ENCODE measurements at regions not wholly inside any gene's neighbourhood (a gene's known extent, or its start where the extent isn't known, plus 50 kb on each side); places are given as distances from the start of the nearest gene placed in this dataset.

DNA sequence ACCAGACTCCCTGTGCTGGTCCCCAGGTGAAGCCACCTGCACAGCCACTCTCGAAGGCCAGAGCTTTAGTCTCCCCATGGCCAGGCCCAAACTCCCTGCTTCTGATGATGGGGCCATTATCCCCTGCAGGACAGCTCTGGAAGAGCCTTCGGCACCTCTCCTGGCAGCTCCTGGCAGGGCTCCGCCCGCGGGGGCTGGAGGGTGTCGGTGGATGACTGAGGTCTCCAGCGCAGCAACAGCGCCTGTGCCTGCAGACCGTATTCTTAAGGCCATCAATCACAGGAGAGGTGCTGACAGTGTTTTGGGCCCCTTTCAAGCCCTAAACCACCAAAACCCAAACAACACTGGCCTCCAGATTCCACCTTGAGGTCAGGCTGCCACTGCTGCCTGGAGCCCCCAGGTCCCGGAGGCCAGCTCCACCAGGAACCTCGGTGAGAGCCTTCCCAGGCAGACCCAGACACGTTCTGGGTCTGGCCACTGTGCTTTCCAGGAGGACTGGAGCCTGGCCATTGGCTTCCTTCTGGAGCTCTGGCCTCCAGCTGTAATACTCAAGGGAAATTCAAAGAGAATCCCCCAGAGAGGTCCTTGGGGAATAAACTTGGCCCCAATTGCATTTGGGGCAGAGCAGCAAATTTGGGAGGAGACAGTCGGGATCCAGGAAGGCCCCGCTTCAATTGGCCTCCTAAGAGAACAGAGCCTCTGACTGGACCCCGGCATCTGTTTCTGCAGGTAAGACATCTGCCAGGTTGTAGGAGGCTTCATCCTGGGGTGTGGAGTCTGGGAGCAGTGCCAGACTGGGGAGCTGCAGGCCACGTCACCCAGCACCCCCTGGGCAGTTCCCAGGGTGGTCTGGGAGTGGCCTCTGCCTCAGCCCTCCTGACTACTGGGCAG, 210.6 kb upstream of the RTL1 start:
- DNase-seq (ENCODE audit: insufficient read length) (no peak), FAIRE-seq (no peak)
- TF ChIP-seq POLR2A (IDR thresholded peaks at IDR 0.05; ENCODE audit: low read depth, low read length), result no peak
- TF ChIP-seq POLR2AphosphoS5 (IDR thresholded peaks at IDR 0.05; ENCODE audit: low read depth, low read length), result no peak
- no peak for TF ChIP-seq TAF1 (IDR thresholded peaks at IDR 0.05; ENCODE audit: borderline replicate concordance, low read depth, low read length)

DNA sequence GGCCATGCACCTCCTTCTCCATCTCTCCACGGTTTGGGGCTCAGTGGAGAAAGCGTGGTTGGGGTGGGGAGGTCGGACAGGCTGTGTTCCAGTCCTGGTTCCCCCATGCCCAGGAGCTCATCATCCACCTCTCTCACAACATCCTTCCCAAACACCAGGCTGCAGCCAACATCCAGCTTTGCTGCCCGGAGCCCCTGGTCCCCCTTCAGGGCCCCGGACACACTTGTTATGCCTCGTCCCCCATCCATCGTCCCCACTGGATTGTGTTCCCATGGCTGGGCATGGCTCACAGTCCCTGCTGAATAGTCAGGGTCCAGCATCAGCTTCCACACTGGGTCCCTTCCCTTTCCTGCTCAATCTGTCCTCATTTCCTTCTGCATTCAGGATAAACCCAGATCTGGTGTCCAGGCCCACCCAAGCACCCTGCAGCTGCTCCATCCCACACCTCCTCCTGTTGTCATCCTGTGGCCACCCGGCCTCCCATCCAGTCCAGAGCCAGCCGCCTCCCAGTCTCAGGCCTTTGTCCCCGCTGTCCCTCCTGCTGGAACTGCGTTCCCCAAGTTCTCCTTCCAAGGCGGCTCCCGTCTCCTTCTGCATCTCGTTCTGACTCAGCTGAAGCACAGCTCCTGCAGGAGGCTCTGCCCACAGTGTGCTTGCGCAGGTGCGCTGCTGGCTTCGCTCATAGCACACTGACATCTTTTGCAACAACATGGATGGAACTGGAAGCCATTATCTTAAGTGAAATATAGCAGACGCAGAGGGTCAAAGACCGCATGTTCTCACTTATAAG, 211.4 kb upstream of the RTL1 start:
- TF ChIP-seq POLR2A (IDR thresholded peaks at IDR 0.05; ENCODE audit: low read depth, low read length) (no peak), TAF1 (IDR thresholded peaks at IDR 0.05; ENCODE audit: borderline replicate concordance, low read depth, low read length) (no peak), POLR2AphosphoS5 (IDR thresholded peaks at IDR 0.05; ENCODE audit: low read depth, low read length) (no peak)
- DNase-seq (ENCODE audit: insufficient read length) (no peak), FAIRE-seq (no peak)

DNA sequence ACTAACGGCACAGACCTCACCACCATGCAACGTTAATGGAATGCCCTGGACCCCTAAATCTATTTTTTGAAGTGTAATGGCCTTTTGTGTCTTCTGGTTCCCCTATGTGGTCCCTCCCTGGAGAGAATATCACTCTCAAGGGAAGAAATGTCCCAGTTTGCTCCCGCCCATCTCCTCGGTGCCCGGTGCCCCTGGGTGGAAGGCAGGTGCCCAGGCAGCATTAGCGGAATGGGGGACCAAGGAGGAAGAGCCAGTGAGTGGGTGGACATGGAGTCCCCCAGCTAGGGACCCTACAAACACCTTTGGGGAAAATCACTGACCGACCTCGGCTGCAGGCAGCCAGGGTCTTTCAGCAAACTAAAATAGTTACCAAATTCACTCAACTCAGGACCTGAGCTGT, 212.1 kb upstream of the RTL1 start:
- no peak for TF ChIP-seq POLR2AphosphoS5 (IDR thresholded peaks at IDR 0.05; ENCODE audit: low read depth, low read length)
- no peak for TF ChIP-seq POLR2A (IDR thresholded peaks at IDR 0.05; ENCODE audit: low read depth, low read length)
- no peak for TF ChIP-seq TAF1 (IDR thresholded peaks at IDR 0.05; ENCODE audit: borderline replicate concordance, low read depth, low read length)
- no peak for FAIRE-seq
- DNase-seq (ENCODE audit: insufficient read length), result no peak

DNA sequence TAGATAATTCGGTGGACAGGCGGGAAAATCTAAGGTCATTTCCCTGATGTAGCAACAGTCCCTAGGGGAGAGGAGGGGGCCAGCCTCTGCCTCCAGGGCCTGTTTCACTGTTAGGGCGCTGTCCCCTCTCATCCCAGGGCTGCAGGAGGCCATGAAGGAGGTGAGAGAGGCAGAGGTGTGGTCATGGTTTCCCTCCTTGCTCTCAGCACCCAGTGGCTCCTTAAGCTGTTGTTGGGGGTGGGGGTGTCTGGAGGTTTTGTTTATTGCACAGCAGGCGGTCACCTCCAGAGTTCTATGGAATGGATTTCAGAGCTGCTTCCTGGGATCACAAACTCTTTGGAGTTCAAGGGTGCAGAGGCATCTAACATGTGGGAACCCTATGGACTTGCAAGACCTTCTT, 212.5 kb upstream of the RTL1 start:
- TF ChIP-seq TAF1 (IDR thresholded peaks at IDR 0.05; ENCODE audit: borderline replicate concordance, low read depth, low read length) (no peak), POLR2A (IDR thresholded peaks at IDR 0.05; ENCODE audit: low read depth, low read length) (no peak), POLR2AphosphoS5 (IDR thresholded peaks at IDR 0.05; ENCODE audit: low read depth, low read length) (no peak)
- FAIRE-seq, result no peak
- DNase-seq (ENCODE audit: insufficient read length), result no peak

DNA sequence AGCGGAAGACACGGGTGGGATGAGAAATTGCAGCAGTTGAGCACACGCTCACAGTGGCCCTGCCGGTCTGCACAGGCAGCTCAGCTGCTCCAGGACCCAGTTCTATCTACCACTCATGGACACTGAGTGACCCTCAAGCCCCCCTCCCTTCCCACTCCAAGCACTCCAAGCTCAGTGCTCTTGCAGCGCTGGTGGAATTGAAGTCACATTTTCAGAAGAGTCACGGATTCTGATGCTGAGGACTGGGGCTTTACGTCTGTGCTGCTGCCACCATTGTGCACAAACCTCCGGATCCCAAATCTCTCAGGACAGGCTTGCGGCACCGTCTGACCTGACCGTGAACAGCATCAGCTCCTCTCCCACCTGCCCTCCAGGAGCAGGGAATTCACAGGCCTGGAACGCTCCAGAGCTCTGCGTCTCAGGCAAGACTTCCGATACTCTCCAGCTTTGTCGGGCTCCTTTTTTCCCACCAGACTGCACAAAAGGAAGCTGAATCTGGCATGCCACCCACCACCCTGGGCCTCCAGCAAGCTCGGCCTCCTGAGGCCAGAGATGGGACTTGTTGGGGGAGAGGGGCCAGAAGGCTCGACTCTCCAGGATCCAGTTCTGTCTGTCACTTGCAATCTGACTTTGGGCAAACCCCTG, 213.1 kb upstream of the RTL1 start:
- TF ChIP-seq POLR2AphosphoS5 (IDR thresholded peaks at IDR 0.05; ENCODE audit: low read depth, low read length) (no peak), POLR2A (IDR thresholded peaks at IDR 0.05; ENCODE audit: low read depth, low read length) (no peak), TAF1 (IDR thresholded peaks at IDR 0.05; ENCODE audit: borderline replicate concordance, low read depth, low read length) (no peak)
- FAIRE-seq (no peak), DNase-seq (ENCODE audit: insufficient read length) (no peak)

DNA sequence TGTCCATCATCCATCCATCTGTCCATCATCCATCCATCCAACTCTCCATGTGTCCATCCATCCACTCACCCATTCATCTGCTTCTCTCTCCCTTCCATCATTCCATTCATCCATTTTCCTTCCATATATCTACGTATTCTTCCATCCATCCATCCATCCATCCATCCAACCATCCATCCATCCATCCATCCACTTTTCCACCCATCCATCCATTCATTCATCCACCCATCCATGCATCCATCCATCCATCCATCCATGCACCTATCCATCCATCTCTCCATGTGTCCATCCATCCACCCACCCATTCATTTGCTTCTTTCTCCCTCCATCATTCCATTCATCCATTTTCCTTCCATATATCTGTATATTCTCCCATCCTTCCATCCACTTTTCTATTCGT, 214.0 kb upstream of the RTL1 start:
- DNase-seq (ENCODE audit: insufficient read length), result no peak
- no peak for FAIRE-seq
- TF ChIP-seq POLR2AphosphoS5 (IDR thresholded peaks at IDR 0.05; ENCODE audit: low read depth, low read length), result no peak
- TF ChIP-seq POLR2A (IDR thresholded peaks at IDR 0.05; ENCODE audit: low read depth, low read length), result no peak
- no peak for TF ChIP-seq TAF1 (IDR thresholded peaks at IDR 0.05; ENCODE audit: borderline replicate concordance, low read depth, low read length)

DNA sequence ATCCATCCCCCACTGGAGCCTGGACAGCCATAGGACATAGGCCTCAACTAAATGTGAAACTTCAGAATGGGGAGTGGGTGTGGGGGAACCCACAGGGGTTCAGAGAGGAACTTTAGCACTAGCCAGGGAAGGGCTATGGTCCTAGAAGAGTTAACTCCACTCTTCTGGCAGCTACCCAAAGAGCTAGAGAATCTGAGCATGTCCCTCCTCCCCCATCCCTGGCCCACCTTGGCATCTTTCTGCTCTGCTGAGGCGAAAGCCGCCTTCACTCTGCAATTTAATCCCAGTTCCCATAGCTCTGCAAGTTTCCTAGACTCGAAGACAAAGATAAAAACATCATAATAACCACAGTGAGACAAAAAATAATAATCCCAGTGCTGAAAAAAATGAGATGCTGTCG, 214.7 kb upstream of the RTL1 start:
- no peak for FAIRE-seq
- TF ChIP-seq POLR2A (IDR thresholded peaks at IDR 0.05; ENCODE audit: low read depth, low read length), result no peak
- no peak for TF ChIP-seq TAF1 (IDR thresholded peaks at IDR 0.05; ENCODE audit: borderline replicate concordance, low read depth, low read length)
- TF ChIP-seq POLR2AphosphoS5 (IDR thresholded peaks at IDR 0.05; ENCODE audit: low read depth, low read length), result no peak
- no peak for DNase-seq (ENCODE audit: insufficient read length)

DNA sequence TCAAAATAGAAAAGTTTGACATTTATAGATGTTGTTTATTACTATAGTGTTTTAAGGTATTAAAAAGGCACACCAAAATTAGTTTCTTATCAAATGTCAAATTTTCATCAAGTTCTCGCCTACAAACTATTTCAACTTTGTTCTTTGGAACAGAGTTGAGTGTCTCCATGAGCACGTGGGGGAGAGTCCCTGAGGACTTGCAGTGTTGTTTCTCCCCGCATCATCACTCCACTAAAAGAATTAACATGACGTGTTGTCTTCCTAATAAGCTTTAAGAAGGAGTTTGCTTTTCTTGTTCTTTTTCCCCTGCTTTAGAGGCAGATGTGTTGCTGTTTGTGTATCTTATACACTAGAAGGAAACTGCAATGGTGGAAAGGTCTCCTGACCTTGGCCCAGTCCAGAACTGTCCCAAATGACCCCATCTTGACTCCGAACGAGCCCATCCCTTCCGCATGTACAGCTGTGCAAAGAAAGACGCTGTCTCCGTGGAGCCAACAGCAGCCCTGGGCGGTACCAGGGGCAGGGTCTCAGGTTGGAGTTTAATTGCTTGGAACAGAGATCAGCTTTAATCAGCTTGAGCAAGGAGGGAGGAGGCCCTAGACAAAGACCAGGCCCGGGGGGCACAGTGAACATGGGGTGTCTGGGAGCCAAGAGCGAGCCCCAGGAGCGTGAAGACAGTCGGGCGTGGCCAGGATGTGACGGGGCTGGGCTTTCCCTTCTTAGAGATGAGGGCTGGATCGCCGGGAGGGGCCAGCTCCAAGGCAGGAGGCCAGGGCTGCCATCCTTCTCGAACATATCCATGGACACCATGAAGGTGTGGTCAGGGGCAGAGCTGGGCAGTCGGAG, 215.4 kb upstream of the RTL1 start:
- TF ChIP-seq POLR2A (IDR thresholded peaks at IDR 0.05; ENCODE audit: low read depth, low read length) (no peak), POLR2AphosphoS5 (IDR thresholded peaks at IDR 0.05; ENCODE audit: low read depth, low read length) (no peak), TAF1 (IDR thresholded peaks at IDR 0.05; ENCODE audit: borderline replicate concordance, low read depth, low read length) (no peak)
- no peak for FAIRE-seq
- no peak for DNase-seq (ENCODE audit: insufficient read length)

DNA sequence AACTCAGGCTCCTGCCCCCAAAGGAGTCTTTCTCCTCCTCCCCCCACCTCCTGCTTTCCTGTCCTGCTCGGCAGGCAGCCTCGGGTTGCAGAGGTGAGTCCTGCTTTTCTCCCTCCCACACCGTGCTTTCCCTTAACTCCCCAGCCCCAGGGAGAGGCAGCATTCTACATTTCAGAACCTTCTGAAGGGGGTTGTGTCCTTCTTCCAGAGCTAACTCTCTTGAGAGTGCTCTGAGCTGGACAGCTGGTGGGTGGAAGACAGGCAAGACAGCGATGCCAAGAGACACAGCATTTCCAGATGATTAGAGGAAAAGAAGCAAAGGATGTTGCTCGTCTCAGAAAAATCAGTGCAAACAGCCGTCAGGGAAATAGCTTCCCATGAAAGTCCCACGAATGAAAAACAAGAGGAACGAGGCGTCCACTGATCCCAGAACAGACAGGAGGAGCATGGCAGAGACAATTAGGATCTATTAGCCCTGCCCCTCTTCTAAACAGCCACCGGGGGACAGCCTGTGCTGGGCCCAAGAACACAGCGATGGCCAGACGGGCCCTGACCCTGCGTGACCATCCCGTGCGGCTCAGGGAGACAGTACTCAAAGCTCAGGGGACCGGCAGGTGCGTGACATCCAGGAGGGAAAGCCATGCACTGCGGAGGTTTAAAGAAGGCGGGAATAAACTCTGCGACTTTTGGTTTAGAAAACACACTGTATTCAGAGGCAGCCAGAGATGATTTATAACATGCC, 216.5 kb upstream of the RTL1 start:
- FAIRE-seq (no peak), DNase-seq (ENCODE audit: insufficient read length) (no peak)
- TF ChIP-seq POLR2AphosphoS5 (IDR thresholded peaks at IDR 0.05; ENCODE audit: low read depth, low read length) (no peak), TAF1 (IDR thresholded peaks at IDR 0.05; ENCODE audit: borderline replicate concordance, low read depth, low read length) (no peak), POLR2A (IDR thresholded peaks at IDR 0.05; ENCODE audit: low read depth, low read length) (no peak)

All from GM12892 (cell line).